Tibial nerve (tissue), 4 donors: ENCODE measurements at regions not wholly inside any gene's neighbourhood (a gene's known extent, or its start where the extent isn't known, plus 50 kb on each side); places are given as distances from the start of the nearest gene placed in this dataset.

Experiments
- DNase-seq, 2 donors: peaks; one replicate each; pipeline ENCODE4 v3.0.0-alpha.2; 2019; ENCODE audit warnings: low spot score in 2 of 2
- H3K27ac ChIP-seq, 4 donors: fragments of 200-600 bp; sonication (generic) in 3 of 4; one replicate each; pipeline ENCODE4 v1.5.1; 2017 to 2019; ENCODE audit warnings: mild to moderate bottlenecking in 1 of 4
- H3K27me3 ChIP-seq, 2 donors: fragments of 200-600 bp; sonication (generic) in 1 of 2; one replicate each; pipeline versions ENCODE4 v1.5.1 to v1.6.0; 2017 to 2019
- H3K36me3 ChIP-seq, 3 donors: fragments of 200-600 bp; sonication (generic); one replicate each; pipeline ENCODE4 v1.5.1; 2018 to 2019
- H3K4me1 ChIP-seq, 4 donors: fragments of 200-600 bp; sonication (generic) in 3 of 4; one replicate each; pipeline ENCODE4 v1.5.1; 2017 to 2019
- H3K4me3 ChIP-seq, 4 donors: fragments of 200-600 bp; sonication (generic) in 3 of 4; one replicate each; pipeline ENCODE4 v1.5.1; 2017 to 2019; ENCODE audit warnings: mild to moderate bottlenecking in 1 of 4, moderate library complexity in 1 of 4
- H3K9me3 ChIP-seq, 4 donors: fragments of 200-600 bp; sonication (generic) in 3 of 4; one replicate each; pipeline ENCODE4 v1.5.1; 2017 to 2019
- CTCF ChIP-seq, 5 experiments: fragments of 200-600 bp in 3 of 5; fragments of 450-650 bp in 2 of 5; sonication (generic) in 3 of 5; IDR thresholded peaks; one replicate each; pipeline ENCODE4 v1.5.1; 2016 to 2019; ENCODE audit warnings: antibody characterized with exemption in 5 of 5, mild to moderate bottlenecking in 3 of 5, moderate library complexity in 2 of 5
- EP300 ChIP-seq, 2 donors: sonication (generic); formaldehyde crosslinking; IDR thresholded peaks; one replicate each; pipeline ENCODE4 v1.6.1; 2017; ENCODE audit warnings: antibody characterized with exemption in 2 of 2, mild to moderate bottlenecking in 1 of 2
- POLR2A ChIP-seq, 2 donors: fragments of 450-650 bp; IDR thresholded peaks; one replicate each; pipeline ENCODE4 v1.6.1; 2017; ENCODE audit warnings: antibody characterized with exemption in 2 of 2, mild to moderate bottlenecking in 2 of 2, moderate library complexity in 2 of 2
- WGBS, 2 donors: methylation state at CpG; one replicate each; pipeline ENCODE4 v1.1.5; 2018; 5-methylcytosine and 5-hydroxymethylcytosine counted together

DNA sequence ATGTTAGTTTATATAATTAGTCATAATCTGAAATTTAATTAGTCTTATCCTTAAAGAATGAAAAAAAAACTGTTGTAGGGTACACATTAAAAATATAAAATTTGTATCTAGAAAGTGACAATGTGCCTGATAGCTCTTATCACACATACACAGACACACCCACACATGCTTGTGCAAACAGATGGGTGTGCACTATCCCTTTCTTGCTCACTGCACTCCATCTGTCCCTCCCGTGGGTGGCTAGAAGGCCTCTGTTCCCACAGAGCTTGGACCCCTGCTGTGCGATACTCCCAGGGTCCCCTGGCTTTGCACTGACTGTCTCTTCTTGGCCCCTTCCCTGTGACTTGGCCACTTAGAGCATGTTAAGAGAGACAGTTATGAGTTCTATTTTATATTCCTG, 123.9 kb upstream of the ACKR3 start:
- TF ChIP-seq EP300 (IDR thresholded peaks at IDR 0.05): no peak
- TF ChIP-seq CTCF (IDR thresholded peaks at IDR 0.05): no peak
- no peak for TF ChIP-seq POLR2A (IDR thresholded peaks at IDR 0.05)
- Histone ChIP-seq H3K4me1 (no peaks in the 10 kb centered on the region), H3K36me3 (no peaks in the 10 kb centered on the region), H3K9me3 (peaks cover 0 to 3% (median 0%) of the 10 kb centered on the region in 4 donors), H3K27ac (no peak overlapping the region), H3K4me3 (no peak overlapping the region), H3K27me3 (no peaks in the 10 kb centered on the region)
- no peak for DNase-seq
- 66 to 70% methylated on average over 2 of the region's 2 CpGs for WGBS, 2 donors

DNA sequence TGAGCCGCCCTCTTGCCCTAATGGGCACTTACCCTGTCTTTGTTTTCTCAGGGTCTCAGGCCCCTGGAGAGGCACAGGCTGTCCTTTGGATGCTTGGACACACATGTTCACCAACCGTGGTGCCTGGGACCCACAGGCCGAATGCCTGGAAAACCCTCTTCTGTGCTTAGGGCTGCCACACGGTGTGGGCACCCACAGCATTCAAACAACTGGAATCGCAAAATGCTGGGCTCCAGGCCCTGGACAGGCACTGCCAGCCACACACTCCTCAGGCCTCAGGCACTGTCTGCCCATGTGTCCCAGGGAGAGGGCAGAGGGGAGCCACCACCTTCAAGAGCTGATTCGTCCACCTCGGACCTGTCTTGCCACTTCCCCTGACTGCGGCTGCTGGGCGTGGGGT, 123.1 kb upstream of the ACKR3 start:
- Histone ChIP-seq H3K4me3 (no peak overlapping the region), H3K4me1 (no peaks in the 10 kb centered on the region), H3K36me3 (no peaks in the 10 kb centered on the region), H3K27ac (no peak overlapping the region), H3K9me3 (peaks cover 0 to 3% (median 0%) of the 10 kb centered on the region in 4 donors), H3K27me3 (no peaks in the 10 kb centered on the region)
- 90 to 96% methylated on average over 8 to 9 of the region's 9 CpGs for WGBS, 2 donors
- TF ChIP-seq CTCF (IDR thresholded peaks at IDR 0.05): no peak
- no peak for TF ChIP-seq POLR2A (IDR thresholded peaks at IDR 0.05)
- no peak for TF ChIP-seq EP300 (IDR thresholded peaks at IDR 0.05)
- no peak for DNase-seq

- Histone ChIP-seq H3K27ac (no peak overlapping the region), H3K27me3 (no peaks in the 10 kb centered on the region), H3K9me3 (peaks cover 0 to 2% (median 0%) of the 10 kb centered on the region in 4 donors), H3K36me3 (no peaks in the 10 kb centered on the region), H3K4me3 (no peak overlapping the region), H3K4me1 (no peaks in the 10 kb centered on the region)
- 65 to 77% methylated on average over 15 of the region's 15 CpGs for WGBS, 2 donors
- TF ChIP-seq EP300 (IDR thresholded peaks at IDR 0.05): no peak
- no peak for TF ChIP-seq POLR2A (IDR thresholded peaks at IDR 0.05)
- TF ChIP-seq CTCF (IDR thresholded peaks at IDR 0.05): no peak
- no peak for DNase-seq
Measured at GRCh38 chr2:236449167-236449761, 120.4 kb upstream of the ACKR3 start.

GRCh38 chr2:236452238-236452637, 117.4 kb upstream of the ACKR3 start:
- Histone ChIP-seq H3K36me3 (no peaks in the 10 kb centered on the region), H3K27me3 (no peaks in the 10 kb centered on the region), H3K9me3 (peaks cover 0 to under 1% (median 0%) of the 10 kb centered on the region in 4 donors), H3K4me1 (no peaks in the 10 kb centered on the region), H3K27ac (no peak overlapping the region), H3K4me3 (no peak overlapping the region)
- TF ChIP-seq EP300 (IDR thresholded peaks at IDR 0.05): no peak
- no peak for TF ChIP-seq CTCF (IDR thresholded peaks at IDR 0.05)
- TF ChIP-seq POLR2A (IDR thresholded peaks at IDR 0.05): no peak
- no peak for DNase-seq
- WGBS, 2 donors: 39 to 52% methylated on average over 3 of the region's 3 CpGs

- no peak for TF ChIP-seq CTCF (IDR thresholded peaks at IDR 0.05)
- no peak for TF ChIP-seq POLR2A (IDR thresholded peaks at IDR 0.05)
- TF ChIP-seq EP300 (IDR thresholded peaks at IDR 0.05): no peak
- peaks cover 0 to 4% (median 0%) of the 10 kb centered on the region in 4 donors for H3K9me3 ChIP-seq
- 84 to 85% methylated on average over 10 of the region's 10 CpGs for WGBS, 2 donors
- no peaks in the 10 kb centered on the region for H3K36me3 ChIP-seq
- no peaks in the 10 kb centered on the region for H3K4me1 ChIP-seq
- no peak overlapping the region for H3K27ac ChIP-seq
- no peak overlapping the region for H3K4me3 ChIP-seq
- H3K27me3 ChIP-seq: no peaks in the 10 kb centered on the region
- no peak for DNase-seq
Measured at GRCh38 chr2:236454076-236454475, 115.5 kb upstream of the ACKR3 start.
